Stomach (tissue), 8 donors: ENCODE measurements at regions not wholly inside any gene's neighbourhood (a gene's known extent, or its start where the extent isn't known, plus 50 kb on each side); places are given as distances from the start of the nearest gene placed in this dataset.
"Not testable (repeated sequence)": the region's sequence is repeated elsewhere in the genome, so short reads cannot be mapped to it uniquely, and the experiment has no call there.

Experiments
- DNase-seq, 2 donors: peaks; one replicate each; pipeline versions ENCODE4 v3.0.0 to v3.0.0-alpha.2; 2013 to 2019
- H3K27ac ChIP-seq, 5 donors: fragments of 200-600 bp in 4 of 5; sonication (generic) in 4 of 5; one replicate each; pipeline ENCODE4 v1.5.1; 2013 to 2019; ENCODE audit warnings: mild to moderate bottlenecking in 1 of 5, moderate library complexity in 1 of 5
- H3K27me3 ChIP-seq, 3 donors: fragments of 200-600 bp; sonication (generic); one replicate each; pipeline ENCODE4 v1.5.1; 2017 to 2019; ENCODE audit warnings: mixed run types in 1 of 3
- H3K36me3 ChIP-seq, 4 donors: fragments of 200-600 bp; sonication (generic); 1 replicate in 3 of 4; 2 replicates in 1 of 4; pipeline ENCODE4 v1.5.1; 2016 to 2019
- H3K4me1 ChIP-seq, 4 donors: fragments of 200-600 bp; sonication (generic); one replicate each; pipeline ENCODE4 v1.5.1; 2016 to 2019
- H3K4me3 ChIP-seq, 4 donors: fragments of 200-600 bp; sonication (generic) in 3 of 4; one replicate each; pipeline ENCODE4 v1.5.1; 2016 to 2019; ENCODE audit warnings: mild to moderate bottlenecking in 1 of 4
- H3K9me3 ChIP-seq, 4 donors: fragments of 200-600 bp; sonication (generic); one replicate each; pipeline ENCODE4 v1.5.1; 2016 to 2019
- CTCF ChIP-seq, 7 experiments: fragments of 450-650 bp in 4 of 7; fragments of 200-600 bp in 3 of 7; sonication (generic) in 3 of 7; IDR thresholded peaks; one replicate each; pipeline ENCODE4 v1.5.1; 2016 to 2019; ENCODE audit warnings: antibody characterized with exemption in 7 of 7, control low read depth in 2 of 7, mild to moderate bottlenecking in 1 of 7
- EP300 ChIP-seq: sonication (generic); formaldehyde crosslinking; IDR thresholded peaks from one replicate; pipeline ENCODE4 v1.6.1; 2017; ENCODE audit warnings: antibody characterized with exemption
- POLR2A ChIP-seq, 4 donors: fragments of 450-650 bp; IDR thresholded peaks; one replicate each; pipeline ENCODE4 v1.6.1; 2016; ENCODE audit warnings: antibody characterized with exemption in 4 of 4, control low read depth in 2 of 4, mild to moderate bottlenecking in 1 of 4, moderate library complexity in 1 of 4
- POLR2AphosphoS5 ChIP-seq, 3 donors: sonication (generic); formaldehyde crosslinking; IDR thresholded peaks; one replicate each; pipeline ENCODE4 v1.6.1; 2016; ENCODE audit warnings: antibody characterized with exemption in 3 of 3
- WGBS, 5 donors: extraction: QIAGEN DNeasy Blood & Tissue Kit in 3 of 5; methylation state at CpG; one replicate each; pipeline versions ENCODE4 v1.1.5 to v1.1.7; 2013 to 2018; 5-methylcytosine and 5-hydroxymethylcytosine counted together
- intact Hi-C: fragments of 100-400 bp; cut with DNase I; formaldehyde crosslinking; loops from one replicate; pipeline ENCODE4 v1.15.1; 2023; ENCODE audit warnings: low total_unique reads
- donor health status: healthy with polysubstance abuse.
- donor health status: Bipolar disorder and iron deficiency.
- donor health status: healthy.

- WGBS, 5 donors = 47 to 78% (median 73%) methylated on average over 2 of the region's 2 CpGs
- H3K36me3 ChIP-seq = no peaks in the 10 kb centered on the region
- no peaks in the 10 kb centered on the region for H3K9me3 ChIP-seq
- DNase-seq = no peak
- H3K27me3 ChIP-seq = no peaks in the 10 kb centered on the region
- no peak for TF ChIP-seq POLR2AphosphoS5 (IDR thresholded peaks at IDR 0.05)
- no peak for TF ChIP-seq POLR2A (IDR thresholded peaks at IDR 0.05)
- no peaks in the 10 kb centered on the region for H3K4me1 ChIP-seq
- H3K4me3 ChIP-seq = no peak overlapping the region
- intact Hi-C loops = no loop called here
- H3K27ac ChIP-seq = no peak overlapping the region
Observed at GRCh38 chr10:8665322-8665721, 610.8 kb downstream of the GATA3 start.

- no peak overlapping the region for H3K27ac ChIP-seq
- WGBS, 5 donors = 22 to 44% (median 40%) methylated on average over 2 of the region's 2 CpGs
Observed at GRCh38 chr10:8670461-8670860, 616.0 kb downstream of the GATA3 start.

DNA sequence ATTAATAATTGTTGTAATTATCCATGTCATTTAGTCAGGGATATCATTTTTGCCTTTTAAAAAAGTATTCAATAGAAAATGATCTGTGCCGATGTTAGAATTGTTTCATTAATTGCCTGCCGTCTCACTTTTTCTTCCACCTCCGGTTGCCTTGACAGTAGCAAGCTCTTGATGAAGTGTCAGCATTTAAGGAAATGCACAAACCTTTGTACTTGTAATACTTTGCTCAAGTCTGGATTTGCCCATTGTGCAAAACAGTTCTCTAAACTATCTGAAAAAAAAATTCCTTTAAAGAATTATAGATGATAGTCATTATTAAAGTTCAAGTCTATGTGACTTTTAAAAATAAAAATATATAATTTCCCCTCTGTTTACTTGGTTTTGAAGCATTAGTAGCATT lies 619.7 kb downstream of the GATA3 start:
- WGBS, 5 donors = 64 to 91% (median 85%) methylated on average over 3 of the region's 3 CpGs
- intact Hi-C loops = no loop called here
- TF ChIP-seq CTCF (IDR thresholded peaks at IDR 0.05) = no peak
- no peak for TF ChIP-seq POLR2AphosphoS5 (IDR thresholded peaks at IDR 0.05)
- TF ChIP-seq EP300 = no peak
- TF ChIP-seq POLR2A (IDR thresholded peaks at IDR 0.05) = no peak
- Histone ChIP-seq H3K36me3 (no peaks in the 10 kb centered on the region), H3K27ac (no peak overlapping the region), H3K4me1 (no peaks in the 10 kb centered on the region), H3K4me3 (no peak overlapping the region), H3K9me3 (peaks cover 0 to 13% (median 8%) of the 10 kb centered on the region in 4 donors), H3K27me3 (no peaks in the 10 kb centered on the region)
- no peak for DNase-seq

More at GRCh38 chr10:8670461-8670860, 616.0 kb downstream of the GATA3 start:
- H3K4me1 ChIP-seq = no peaks in the 10 kb centered on the region
- intact Hi-C loops = no loop called here
- no peak for DNase-seq
- no peaks in the 10 kb centered on the region for H3K36me3 ChIP-seq
- H3K9me3 ChIP-seq = peaks cover 0 to 13% (median 8%) of the 10 kb centered on the region in 4 donors
- no peaks in the 10 kb centered on the region for H3K27me3 ChIP-seq
- H3K4me3 ChIP-seq = no peak overlapping the region
- no peak for TF ChIP-seq POLR2AphosphoS5 (IDR thresholded peaks at IDR 0.05)
- no peak for TF ChIP-seq EP300
- TF ChIP-seq CTCF (IDR thresholded peaks at IDR 0.05) = no peak

DNA sequence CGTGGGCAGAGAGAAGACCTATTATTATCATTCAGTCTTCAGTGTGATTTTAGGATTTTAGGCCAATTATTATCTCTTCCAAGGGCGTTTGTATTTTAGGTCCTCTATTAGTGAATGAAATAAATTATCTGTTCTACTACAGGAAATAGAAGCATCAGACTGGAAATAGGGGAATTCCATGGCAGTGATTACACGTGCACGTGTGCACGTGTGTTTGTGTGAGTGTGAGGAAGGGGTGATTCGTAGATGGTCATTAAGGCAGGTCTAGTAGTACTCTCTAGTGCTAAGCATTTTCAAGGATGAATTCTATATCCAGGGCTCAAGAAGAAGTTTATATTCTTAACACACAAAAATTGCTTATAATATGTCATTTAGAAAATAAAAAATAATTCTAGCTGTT lies 623.2 kb downstream of the GATA3 start:
- Histone ChIP-seq H3K9me3 (peaks cover 0 to 2% (median 0%) of the 10 kb centered on the region in 4 donors), H3K4me1 (no peaks in the 10 kb centered on the region), H3K27me3 (no peaks in the 10 kb centered on the region), H3K4me3 (no peak overlapping the region), H3K36me3 (no peaks in the 10 kb centered on the region), H3K27ac (no peak overlapping the region)
- 53 to 62% (median 56%) methylated on average over 6 of the region's 6 CpGs for WGBS, 5 donors
- no peak for DNase-seq
- intact Hi-C loops = no loop called here
- TF ChIP-seq EP300 (no peak), POLR2A (IDR thresholded peaks at IDR 0.05) (no peak), POLR2AphosphoS5 (IDR thresholded peaks at IDR 0.05) (no peak), CTCF (IDR thresholded peaks at IDR 0.05) (no peak)

GRCh38 chr10:8684916-8685315 lies 630.4 kb downstream of the GATA3 start:
- H3K4me1 ChIP-seq, DNase-seq, H3K27ac ChIP-seq, H3K9me3 ChIP-seq, H3K27me3 ChIP-seq, H3K4me3 ChIP-seq, intact Hi-C loops, H3K36me3 ChIP-seq: not testable (repeated sequence)
- 87 to 95% (median 88%) methylated on average over 3 of the region's 3 CpGs for WGBS, 5 donors
